NB4 (cell line): ENCODE measurements at regions not wholly inside any gene's neighbourhood (a gene's known extent, or its start where the extent isn't known, plus 50 kb on each side); places are given as distances from the start of the nearest gene placed in this dataset.

ENCODE experiments used
- MAX ChIP-seq: IDR thresholded peaks from 2 replicates; pipeline ENCODE4 v1.6.1; 2011; ENCODE audit warnings: low read depth, low read length
- POLR2A ChIP-seq: IDR thresholded peaks from 2 replicates; pipeline ENCODE4 v1.6.1; 2011; ENCODE audit warnings: mild to moderate bottlenecking; ENCODE audit not compliant: insufficient read length; ENCODE audit errors: extremely low read depth

DNA sequence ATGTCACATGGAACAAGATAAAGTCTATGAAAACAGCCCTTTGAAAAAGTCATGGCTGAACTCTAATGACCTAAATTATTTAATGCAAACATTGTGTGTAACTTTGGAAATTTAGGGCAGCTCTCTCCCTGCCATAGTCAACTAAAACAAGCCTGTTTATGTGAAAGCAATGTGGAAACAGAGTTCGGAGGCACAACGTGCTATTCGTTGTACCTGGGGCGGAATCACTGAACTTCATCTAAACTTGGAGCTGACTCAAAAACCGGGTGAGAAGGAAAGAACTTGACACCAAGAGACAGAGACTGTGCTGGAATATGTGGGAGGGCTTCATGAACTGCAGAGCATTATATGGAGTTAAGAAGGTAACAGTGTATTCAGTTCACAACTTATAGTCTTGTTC lies 764.9 kb upstream of the GOLIM4 start:
- TF ChIP-seq POLR2A (no peak), MAX (no peak)
